NCI-H748 (cell line): ENCODE measurements at regions not wholly inside any gene's neighbourhood (a gene's known extent, or its start where the extent isn't known, plus 50 kb on each side); places are given as distances from the start of the nearest gene placed in this dataset.

Experiments
- DNase-seq: peaks from one replicate; lab custom pipeline; 2025; ENCODE audit not compliant: unreplicated experiment; lab: John Stamatoyannopoulos, UW

GRCh38 chr2:221640686-221641085, 68.6 kb upstream of the EPHA4 start:
- no peak for DNase-seq

- DNase-seq, result no peak
Measured at GRCh38 chr2:221637851-221638250, 65.7 kb upstream of the EPHA4 start.

- peak; percentile 46 for DNase-seq
Measured at GRCh38 chr2:221635949-221636348, 63.8 kb upstream of the EPHA4 start.

- no peak for DNase-seq
Measured at GRCh38 chr2:221629468-221629867, 57.4 kb upstream of the EPHA4 start.

GRCh38 chr2:221624475-221624874, 52.4 kb upstream of the EPHA4 start:
- no peak for DNase-seq
